ENCODE measurements at regions not wholly inside any gene's neighbourhood (a gene's known extent, or its start where the extent isn't known, plus 50 kb on each side); places are given as distances from the start of the nearest gene placed in this dataset.

DNA sequence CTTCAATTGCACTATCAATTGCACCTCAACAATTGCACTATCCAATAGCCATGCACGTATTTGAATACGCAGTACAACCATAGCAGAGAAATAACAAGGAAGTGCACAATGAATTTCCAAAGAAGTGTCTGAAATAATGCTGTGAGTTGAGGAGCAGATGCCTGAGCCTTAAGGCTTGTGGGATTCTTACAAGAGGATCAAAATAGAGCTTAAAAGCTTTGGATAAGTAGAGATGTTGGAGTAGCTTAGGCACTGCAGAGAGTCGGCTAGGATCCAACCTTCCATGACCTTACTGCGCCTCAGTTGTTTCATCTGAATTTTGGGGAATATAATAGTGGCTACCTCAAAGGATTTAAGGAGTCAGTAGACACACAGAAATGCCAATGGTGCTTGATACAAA is 196.1 kb upstream of the FLRT2 start:
- Histone ChIP-seq H3K27me3 (ENCODE audit: insufficient read depth, poor library complexity, severe bottlenecking) (no peaks in the 10 kb centered on the region), H3K36me3 (ENCODE audit: low read depth) (no peaks in the 10 kb centered on the region), H3K9me3 (ENCODE audit: severe bottlenecking) (no peaks in the 10 kb centered on the region), H3K4me1 (ENCODE audit: insufficient read depth, poor library complexity, severe bottlenecking) (peaks cover 16% of the 10 kb centered on the region), H3K4me3 (ENCODE audit: severe bottlenecking) (no peak overlapping the region), H3K27ac (ENCODE audit: poor library complexity, severe bottlenecking) (no peak overlapping the region)
- ATAC-seq (ENCODE audit: low read depth) (no peak), DNase-seq (ENCODE audit: low spot score) (no peak)
- TF ChIP-seq, protein P1, sequence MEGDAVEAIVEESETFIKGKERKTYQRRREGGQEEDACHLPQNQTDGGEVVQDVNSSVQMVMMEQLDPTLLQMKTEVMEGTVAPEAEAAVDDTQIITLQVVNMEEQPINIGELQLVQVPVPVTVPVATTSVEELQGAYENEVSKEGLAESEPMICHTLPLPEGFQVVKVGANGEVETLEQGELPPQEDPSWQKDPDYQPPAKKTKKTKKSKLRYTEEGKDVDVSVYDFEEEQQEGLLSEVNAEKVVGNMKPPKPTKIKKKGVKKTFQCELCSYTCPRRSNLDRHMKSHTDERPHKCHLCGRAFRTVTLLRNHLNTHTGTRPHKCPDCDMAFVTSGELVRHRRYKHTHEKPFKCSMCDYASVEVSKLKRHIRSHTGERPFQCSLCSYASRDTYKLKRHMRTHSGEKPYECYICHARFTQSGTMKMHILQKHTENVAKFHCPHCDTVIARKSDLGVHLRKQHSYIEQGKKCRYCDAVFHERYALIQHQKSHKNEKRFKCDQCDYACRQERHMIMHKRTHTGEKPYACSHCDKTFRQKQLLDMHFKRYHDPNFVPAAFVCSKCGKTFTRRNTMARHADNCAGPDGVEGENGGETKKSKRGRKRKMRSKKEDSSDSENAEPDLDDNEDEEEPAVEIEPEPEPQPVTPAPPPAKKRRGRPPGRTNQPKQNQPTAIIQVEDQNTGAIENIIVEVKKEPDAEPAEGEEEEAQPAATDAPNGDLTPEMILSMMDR (IDR thresholded peaks at IDR 0.05; ENCODE audit: poor library complexity, severe bottlenecking), result no peak

DNA sequence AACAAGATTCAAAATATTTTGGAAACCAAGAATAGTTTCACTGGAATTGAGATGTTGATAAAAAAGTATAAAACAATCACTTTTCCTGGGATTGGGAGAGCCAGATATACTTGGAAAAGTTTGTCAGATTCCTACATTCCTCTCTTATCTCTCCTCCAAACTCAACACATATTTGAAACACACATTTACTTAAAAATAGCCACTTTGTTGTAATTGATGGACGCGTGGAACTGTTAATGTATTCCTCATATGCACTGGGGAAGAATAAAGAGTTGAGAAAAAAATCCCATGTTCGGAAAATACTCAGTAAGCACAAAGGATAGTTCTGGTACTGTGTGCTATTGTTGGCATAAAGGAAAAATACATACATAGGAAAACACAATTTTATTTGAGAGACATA is 195.6 kb upstream of the FLRT2 start:
- ATAC-seq (ENCODE audit: low read depth) (no peak), DNase-seq (ENCODE audit: low spot score) (no peak)
- TF ChIP-seq, protein P1 (IDR thresholded peaks at IDR 0.05; ENCODE audit: poor library complexity, severe bottlenecking), result no peak
- H3K27me3 ChIP-seq (ENCODE audit: insufficient read depth, poor library complexity, severe bottlenecking), result no peaks in the 10 kb centered on the region
- no peak overlapping the region for H3K27ac ChIP-seq (ENCODE audit: poor library complexity, severe bottlenecking)
- no peaks in the 10 kb centered on the region for H3K9me3 ChIP-seq (ENCODE audit: severe bottlenecking)
- H3K4me3 ChIP-seq (ENCODE audit: severe bottlenecking), result no peak overlapping the region
- no peaks in the 10 kb centered on the region for H3K36me3 ChIP-seq (ENCODE audit: low read depth)
- peaks cover 16% of the 10 kb centered on the region for H3K4me1 ChIP-seq (ENCODE audit: insufficient read depth, poor library complexity, severe bottlenecking)

DNA sequence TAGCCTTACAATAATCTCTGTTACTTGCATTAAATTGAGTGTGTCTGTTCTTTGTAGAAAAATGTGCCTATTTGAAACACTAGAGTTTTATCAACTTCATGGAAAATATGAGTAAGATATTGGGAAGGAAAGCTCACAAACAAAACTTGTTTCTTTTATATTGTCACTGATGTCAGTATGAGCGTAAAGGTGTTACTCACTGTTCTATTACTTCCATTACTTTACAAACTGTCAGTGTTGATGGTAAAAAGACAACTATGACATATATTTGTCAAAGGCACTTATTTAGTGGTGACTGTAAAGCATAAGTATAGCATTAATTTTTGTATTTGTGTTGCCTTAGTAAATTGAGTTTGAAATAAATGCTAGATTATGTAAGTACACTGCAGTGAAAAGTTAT is 193.7 kb upstream of the FLRT2 start:
- Histone ChIP-seq H3K4me3 (ENCODE audit: severe bottlenecking) (no peak overlapping the region), H3K27ac (ENCODE audit: poor library complexity, severe bottlenecking) (no peak overlapping the region), H3K36me3 (ENCODE audit: low read depth) (no peaks in the 10 kb centered on the region), H3K4me1 (ENCODE audit: insufficient read depth, poor library complexity, severe bottlenecking) (peaks cover 16% of the 10 kb centered on the region), H3K9me3 (ENCODE audit: severe bottlenecking) (no peaks in the 10 kb centered on the region), H3K27me3 (ENCODE audit: insufficient read depth, poor library complexity, severe bottlenecking) (no peaks in the 10 kb centered on the region)
- ATAC-seq (ENCODE audit: low read depth) (no peak), DNase-seq (ENCODE audit: low spot score) (no peak)
- TF ChIP-seq, protein P1 (IDR thresholded peaks at IDR 0.05; ENCODE audit: poor library complexity, severe bottlenecking), result no peak

DNA sequence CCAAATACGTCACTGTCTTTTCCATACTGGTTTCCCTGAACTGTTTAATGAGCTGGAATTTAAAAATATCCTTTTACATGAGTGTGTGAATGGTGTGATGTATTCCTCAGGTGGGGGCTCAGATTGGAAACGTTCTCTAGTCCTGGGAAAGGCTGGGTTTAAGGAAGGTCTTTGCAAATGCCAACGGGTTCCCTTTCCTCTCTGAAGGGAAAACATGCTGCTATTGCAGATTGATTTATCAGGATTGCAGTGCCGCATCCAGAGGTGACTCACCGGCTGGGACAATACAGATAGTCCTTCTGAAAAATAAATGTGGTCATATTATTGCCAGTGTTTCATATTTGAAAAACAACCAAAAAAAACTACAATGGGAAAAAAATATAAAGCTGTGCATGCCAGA is 193.1 kb upstream of the FLRT2 start:
- no peak for ATAC-seq (ENCODE audit: low read depth)
- H3K4me1 ChIP-seq (ENCODE audit: insufficient read depth, poor library complexity, severe bottlenecking), result peaks cover 16% of the 10 kb centered on the region
- TF ChIP-seq, protein P1 (IDR thresholded peaks at IDR 0.05; ENCODE audit: poor library complexity, severe bottlenecking), result no peak
- no peak for DNase-seq (ENCODE audit: low spot score)
- H3K4me3 ChIP-seq (ENCODE audit: severe bottlenecking), result no peak overlapping the region
- H3K36me3 ChIP-seq (ENCODE audit: low read depth), result no peaks in the 10 kb centered on the region
- H3K27ac ChIP-seq (ENCODE audit: poor library complexity, severe bottlenecking), result no peak overlapping the region
- no peaks in the 10 kb centered on the region for H3K27me3 ChIP-seq (ENCODE audit: insufficient read depth, poor library complexity, severe bottlenecking)
- no peaks in the 10 kb centered on the region for H3K9me3 ChIP-seq (ENCODE audit: severe bottlenecking)

DNA sequence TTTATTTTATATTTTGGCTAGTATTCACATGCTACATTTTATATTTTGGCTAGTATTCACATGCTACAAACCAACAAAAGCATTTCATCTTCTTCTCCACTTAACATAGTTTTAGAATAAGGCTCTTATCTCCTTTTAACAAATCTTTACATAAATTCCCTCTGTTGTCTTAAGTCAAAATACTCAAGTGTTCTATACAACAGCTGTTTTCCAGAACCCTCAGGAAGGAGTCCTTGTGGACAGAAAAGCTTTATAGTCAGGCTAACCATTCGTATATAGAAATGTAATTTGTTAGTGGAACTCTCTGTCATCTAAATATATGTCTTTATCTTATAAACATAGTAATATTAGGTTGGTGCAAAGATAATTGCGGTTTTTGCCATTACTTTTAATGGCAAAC is 191.0 kb upstream of the FLRT2 start:
- DNase-seq (ENCODE audit: low spot score), result no peak
- H3K27me3 ChIP-seq (ENCODE audit: insufficient read depth, poor library complexity, severe bottlenecking), result no peaks in the 10 kb centered on the region
- TF ChIP-seq, protein P1 (IDR thresholded peaks at IDR 0.05; ENCODE audit: poor library complexity, severe bottlenecking), result no peak
- H3K9me3 ChIP-seq (ENCODE audit: severe bottlenecking), result no peaks in the 10 kb centered on the region
- H3K27ac ChIP-seq (ENCODE audit: poor library complexity, severe bottlenecking), result no peak overlapping the region
- no peak for ATAC-seq (ENCODE audit: low read depth)
- H3K4me3 ChIP-seq (ENCODE audit: severe bottlenecking), result no peak overlapping the region
- H3K4me1 ChIP-seq (ENCODE audit: insufficient read depth, poor library complexity, severe bottlenecking), result no peaks in the 10 kb centered on the region
- no peaks in the 10 kb centered on the region for H3K36me3 ChIP-seq (ENCODE audit: low read depth)

Data from RWPE2 (cell line).